Neural crest cell (in vitro differentiated cells): ENCODE measurements at regions not wholly inside any gene's neighbourhood (a gene's known extent, or its start where the extent isn't known, plus 50 kb on each side); places are given as distances from the start of the nearest gene placed in this dataset.

Experiments used
- DNase-seq: peaks from one replicate; pipeline ENCODE4 v3.0.0; 2021; ENCODE audit warnings: low read depth, mixed read lengths, low spot score
- H3K27ac Mint-ChIP-seq: one replicate; pipeline ENCODE4 v1.8.0; 2021; ENCODE audit warnings: mild to moderate bottlenecking, mixed read lengths; ENCODE audit not compliant: unreplicated experiment
- H3K27me3 Mint-ChIP-seq: 2 replicates; pipeline ENCODE4 v1.8.0; 2021; ENCODE audit warnings: low read depth, mild to moderate bottlenecking, mixed read lengths
- H3K36me3 Mint-ChIP-seq: 2 replicates; pipeline ENCODE4 v1.8.0; 2021; ENCODE audit warnings: low read depth, mild to moderate bottlenecking, mixed read lengths
- H3K4me1 Mint-ChIP-seq: 2 replicates; pipeline ENCODE4 v1.8.0; 2021; ENCODE audit warnings: mixed read lengths
- H3K4me3 Mint-ChIP-seq: one replicate; pipeline ENCODE4 v1.8.0; 2021; ENCODE audit warnings: mild to moderate bottlenecking, mixed read lengths
- H3K9me3 Mint-ChIP-seq: 2 replicates; pipeline ENCODE4 v1.8.0; 2021; ENCODE audit warnings: mixed read lengths
- CTCF ChIP-seq: fragments of 200-600 bp; sonication (generic); conservative IDR thresholded peaks from 2 replicates; pipeline ENCODE4 v1.5.0; 2021; ENCODE audit warnings: antibody characterized with exemption, mild to moderate bottlenecking

GRCh38 chr16:86066811-86067210 lies 167.8 kb downstream of the IRF8 start:
- no peak overlapping the region for H3K27ac Mint-ChIP-seq

GRCh38 chr16:86067516-86067915 lies 168.6 kb downstream of the IRF8 start:
- no peak for DNase-seq
- H3K27ac Mint-ChIP-seq: no peak overlapping the region
- no peak for TF ChIP-seq CTCF
- peaks cover 18% of the 10 kb centered on the region for H3K27me3 Mint-ChIP-seq
- peaks cover 17% of the 10 kb centered on the region for H3K4me1 Mint-ChIP-seq
- H3K36me3 Mint-ChIP-seq: no peaks in the 10 kb centered on the region
- no peaks in the 10 kb centered on the region for H3K9me3 Mint-ChIP-seq
- no peak overlapping the region for H3K4me3 Mint-ChIP-seq

More at GRCh38 chr16:86066811-86067210, 167.8 kb downstream of the IRF8 start:
- no peaks in the 10 kb centered on the region for H3K9me3 Mint-ChIP-seq
- no peak overlapping the region for H3K4me3 Mint-ChIP-seq
- H3K36me3 Mint-ChIP-seq: no peaks in the 10 kb centered on the region
- H3K4me1 Mint-ChIP-seq: peaks cover 21% of the 10 kb centered on the region
- no peak for DNase-seq
- no peak for TF ChIP-seq CTCF
- peaks cover 13% of the 10 kb centered on the region for H3K27me3 Mint-ChIP-seq

- H3K27me3 Mint-ChIP-seq: peaks cover 22% of the 10 kb centered on the region
- H3K9me3 Mint-ChIP-seq: no peaks in the 10 kb centered on the region
Measured at GRCh38 chr16:86067936-86068335, 169.0 kb downstream of the IRF8 start.

GRCh38 chr16:86068722-86069121 lies 169.8 kb downstream of the IRF8 start:
- no peak overlapping the region for H3K27ac Mint-ChIP-seq
- H3K4me3 Mint-ChIP-seq: no peak overlapping the region
- peaks cover 24% of the 10 kb centered on the region for H3K27me3 Mint-ChIP-seq
- DNase-seq: no peak
- H3K9me3 Mint-ChIP-seq: no peaks in the 10 kb centered on the region
- H3K4me1 Mint-ChIP-seq: peaks cover 23% of the 10 kb centered on the region
- TF ChIP-seq CTCF: no peak
- H3K36me3 Mint-ChIP-seq: no peaks in the 10 kb centered on the region

More at GRCh38 chr16:86067936-86068335, 169.0 kb downstream of the IRF8 start:
- H3K27ac Mint-ChIP-seq: no peak overlapping the region
- no peak overlapping the region for H3K4me3 Mint-ChIP-seq
- peaks cover 21% of the 10 kb centered on the region for H3K4me1 Mint-ChIP-seq
- no peaks in the 10 kb centered on the region for H3K36me3 Mint-ChIP-seq
- no peak for DNase-seq
- no peak for TF ChIP-seq CTCF

GRCh38 chr16:86069736-86070298 lies 170.9 kb downstream of the IRF8 start:
- H3K9me3 Mint-ChIP-seq: no peaks in the 10 kb centered on the region
- no peak for DNase-seq
- H3K4me1 Mint-ChIP-seq: peaks cover 34% of the 10 kb centered on the region
- TF ChIP-seq CTCF: no peak
- no peaks in the 10 kb centered on the region for H3K36me3 Mint-ChIP-seq
- no peak overlapping the region for H3K4me3 Mint-ChIP-seq
- H3K27ac Mint-ChIP-seq: no peak overlapping the region
- H3K27me3 Mint-ChIP-seq: peaks cover 30% of the 10 kb centered on the region
